Progenitor cell of endocrine pancreas (in vitro differentiated cells): ENCODE measurements at regions not wholly inside any gene's neighbourhood (a gene's known extent, or its start where the extent isn't known, plus 50 kb on each side); places are given as distances from the start of the nearest gene placed in this dataset.

Experiments used
- DNase-seq: peaks from one replicate; pipeline ENCODE4 v3.0.0; 2021; ENCODE audit warnings: low spot score; ENCODE audit not compliant: unreplicated experiment
- H3K27ac Mint-ChIP-seq: 2 replicates; pipeline ENCODE4 v1.8.0; 2021; ENCODE audit warnings: mild to moderate bottlenecking, moderate library complexity, mixed read lengths
- H3K27me3 Mint-ChIP-seq: 2 replicates; pipeline ENCODE4 v1.8.0; 2021; ENCODE audit warnings: mixed read lengths
- H3K36me3 Mint-ChIP-seq: 2 replicates; pipeline ENCODE4 v1.8.0; 2022; ENCODE audit warnings: mixed read lengths; ENCODE audit not compliant: insufficient read depth
- H3K4me1 Mint-ChIP-seq: 2 replicates; pipeline ENCODE4 v1.8.0; 2021; ENCODE audit warnings: low read depth, mixed read lengths
- H3K4me3 Mint-ChIP-seq: 2 replicates; pipeline ENCODE4 v1.8.0; 2021; ENCODE audit warnings: low read depth, mild to moderate bottlenecking, moderate library complexity, mixed read lengths
- H3K9me3 Mint-ChIP-seq: 2 replicates; pipeline ENCODE4 v1.8.0; 2021; ENCODE audit warnings: low read depth, mixed read lengths
- CTCF ChIP-seq: fragments of 200-600 bp; sonication (generic); IDR thresholded peaks from one replicate; pipeline ENCODE4 v1.5.0; 2021; ENCODE audit warnings: antibody characterized with exemption, mild to moderate bottlenecking; ENCODE audit not compliant: unreplicated experiment

- H3K4me1 Mint-ChIP-seq, result no peaks in the 10 kb centered on the region
- no peak overlapping the region for H3K4me3 Mint-ChIP-seq
- TF ChIP-seq CTCF, result no peak
- H3K9me3 Mint-ChIP-seq, result no peaks in the 10 kb centered on the region
- no peaks in the 10 kb centered on the region for H3K36me3 Mint-ChIP-seq
- peaks cover 44% of the 10 kb centered on the region for H3K27me3 Mint-ChIP-seq
- H3K27ac Mint-ChIP-seq, result no peak overlapping the region
- DNase-seq, result no peak
These were observed 211.4 kb upstream of the ECI2 start for GRCh38 chr6:4346659-4347333.

GRCh38 chr6:4345543-4345942 is 210.2 kb upstream of the ECI2 start:
- Mint-ChIP-seq H3K9me3 (no peaks in the 10 kb centered on the region), H3K36me3 (no peaks in the 10 kb centered on the region), H3K4me1 (no peaks in the 10 kb centered on the region), H3K27ac (no peak overlapping the region), H3K27me3 (peaks cover 39% of the 10 kb centered on the region), H3K4me3 (no peak overlapping the region)
- DNase-seq, result no peak
- TF ChIP-seq CTCF, result no peak

GRCh38 chr6:4344317-4344899 is 209.0 kb upstream of the ECI2 start:
- no peak for TF ChIP-seq CTCF
- Mint-ChIP-seq H3K27ac (no peak overlapping the region), H3K36me3 (no peaks in the 10 kb centered on the region), H3K4me1 (no peaks in the 10 kb centered on the region), H3K9me3 (no peaks in the 10 kb centered on the region), H3K4me3 (no peak overlapping the region), H3K27me3 (peaks cover 35% of the 10 kb centered on the region)
- no peak for DNase-seq

- Mint-ChIP-seq H3K4me3 (no peak overlapping the region), H3K4me1 (no peaks in the 10 kb centered on the region), H3K36me3 (no peaks in the 10 kb centered on the region), H3K9me3 (no peaks in the 10 kb centered on the region), H3K27ac (no peak overlapping the region), H3K27me3 (peaks cover 27% of the 10 kb centered on the region)
- TF ChIP-seq CTCF, result no peak
- DNase-seq, result no peak
These were observed 207.2 kb upstream of the ECI2 start for GRCh38 chr6:4342407-4343137.

GRCh38 chr6:4341078-4341797 is 205.9 kb upstream of the ECI2 start:
- Mint-ChIP-seq H3K27me3 (peaks cover 14% of the 10 kb centered on the region), H3K4me3 (no peak overlapping the region), H3K27ac (no peak overlapping the region), H3K36me3 (no peaks in the 10 kb centered on the region), H3K9me3 (no peaks in the 10 kb centered on the region), H3K4me1 (peaks cover 4% of the 10 kb centered on the region)
- DNase-seq, result no peak
- no peak for TF ChIP-seq CTCF
